ENCODE measurements at regions not wholly inside any gene's neighbourhood (a gene's known extent, or its start where the extent isn't known, plus 50 kb on each side); places are given as distances from the start of the nearest gene placed in this dataset.

DNA sequence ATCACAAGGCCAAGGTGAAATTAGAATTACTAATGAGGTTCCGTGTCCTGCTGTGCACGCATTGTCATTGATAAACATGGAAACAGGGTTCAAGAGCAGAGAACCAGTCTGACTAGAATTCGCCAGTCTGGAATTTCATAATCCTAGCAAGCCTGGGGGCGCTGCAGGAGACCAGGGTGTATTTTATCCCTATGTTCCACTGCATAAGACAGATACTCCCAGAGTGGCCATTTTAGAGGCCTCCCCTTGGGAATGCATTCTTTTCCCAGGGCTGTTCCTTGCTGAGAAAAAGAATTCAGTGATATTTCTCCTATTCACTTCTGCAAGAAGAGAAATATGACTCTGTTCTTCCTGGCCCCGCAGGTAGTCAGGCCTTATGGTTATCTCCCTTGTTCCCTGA, 1387.7 kb downstream of the MAT2B start:
- intact Hi-C loops (cut with DNase I), result no loop called here
- no peak for DNase-seq (ENCODE audit: low spot score)

DNA sequence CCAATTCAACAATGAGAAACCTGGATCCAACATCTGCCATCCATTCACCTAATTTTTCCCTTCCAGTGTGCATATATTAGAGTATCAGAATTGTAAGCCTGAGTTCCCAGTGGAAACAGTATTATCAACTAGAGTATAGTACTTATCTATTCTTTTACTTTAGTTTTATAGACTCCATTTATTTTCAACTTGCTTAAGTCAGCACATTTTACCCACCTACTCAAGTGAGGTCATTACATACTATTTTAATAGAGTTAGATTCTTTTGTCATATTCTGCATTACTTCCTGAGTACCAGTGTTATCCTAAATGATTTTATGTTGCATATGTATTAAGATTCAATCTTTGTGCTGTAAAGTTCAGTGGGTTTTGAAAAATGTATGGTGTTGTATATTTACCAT, 1393.3 kb downstream of the MAT2B start:
- no peak for DNase-seq (ENCODE audit: low spot score)
- intact Hi-C loops (cut with DNase I), result no loop called here

DNA sequence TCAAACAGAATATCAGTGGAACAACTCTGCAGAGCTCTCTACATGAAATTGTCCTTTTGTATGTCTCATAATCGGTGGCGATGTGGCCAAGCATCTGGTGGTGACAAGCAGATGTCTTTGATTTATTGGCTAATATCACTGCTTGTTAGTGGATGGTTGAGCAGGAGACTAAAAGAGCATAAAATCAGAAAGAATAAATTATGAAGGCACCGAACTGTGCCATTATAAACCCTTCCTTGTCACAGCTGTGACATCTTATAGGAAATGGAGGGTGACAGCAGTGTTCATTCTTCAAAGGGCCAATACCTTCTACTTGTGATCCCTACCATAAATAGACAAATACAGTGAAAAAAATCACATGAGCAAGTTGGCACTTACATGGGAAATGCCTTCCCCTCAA, 1404.3 kb downstream of the MAT2B start:
- intact Hi-C loops (cut with DNase I), result no loop called here
- DNase-seq (ENCODE audit: low spot score), result no peak

DNA sequence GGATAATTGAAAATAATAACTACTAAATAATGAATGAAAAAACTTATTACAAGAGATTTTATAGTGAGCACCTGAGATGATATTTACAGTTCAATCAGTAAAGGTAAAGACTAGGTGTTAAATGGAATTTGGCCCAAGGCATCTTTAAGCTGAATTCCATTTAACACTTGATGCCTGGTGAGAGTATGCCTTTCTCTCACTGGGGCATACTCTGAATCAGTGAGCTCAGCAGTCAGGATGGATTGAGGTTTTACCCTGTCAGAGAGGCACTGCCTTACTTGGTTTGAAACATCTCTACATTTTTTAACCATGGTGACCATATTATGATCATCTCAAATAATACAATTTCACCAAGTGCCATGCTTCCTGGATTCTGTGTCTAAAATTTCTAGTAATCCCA, 1416.3 kb downstream of the MAT2B start:
- intact Hi-C loops (cut with DNase I), result no loop called here

DNA sequence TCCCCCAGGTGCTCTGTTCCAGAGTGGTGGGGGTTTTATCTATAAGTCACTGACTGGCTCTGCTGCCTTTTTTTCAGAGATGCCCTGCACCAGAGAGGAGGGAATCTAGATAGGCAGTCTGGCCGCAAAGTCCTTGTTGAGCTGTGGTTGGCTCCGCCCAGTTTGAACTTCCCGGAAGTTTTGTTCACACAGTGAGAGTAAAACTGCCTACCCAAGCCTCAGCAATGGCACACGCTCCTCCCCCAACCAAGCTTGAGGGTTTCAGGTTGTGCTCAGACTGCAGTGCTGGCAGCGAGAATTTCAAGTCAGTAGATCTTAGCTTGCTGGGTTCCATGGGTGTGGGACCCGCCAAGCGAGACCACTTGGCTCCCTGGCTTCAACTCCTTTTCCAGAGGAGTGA, 1428.6 kb downstream of the MAT2B start:
- intact Hi-C loops (cut with DNase I), result no loop called here
- DNase-seq (ENCODE audit: low spot score), result no peak

More for the DNA sequence above, 1416.3 kb downstream of the MAT2B start:
- DNase-seq (ENCODE audit: low spot score), result no peak

DNA sequence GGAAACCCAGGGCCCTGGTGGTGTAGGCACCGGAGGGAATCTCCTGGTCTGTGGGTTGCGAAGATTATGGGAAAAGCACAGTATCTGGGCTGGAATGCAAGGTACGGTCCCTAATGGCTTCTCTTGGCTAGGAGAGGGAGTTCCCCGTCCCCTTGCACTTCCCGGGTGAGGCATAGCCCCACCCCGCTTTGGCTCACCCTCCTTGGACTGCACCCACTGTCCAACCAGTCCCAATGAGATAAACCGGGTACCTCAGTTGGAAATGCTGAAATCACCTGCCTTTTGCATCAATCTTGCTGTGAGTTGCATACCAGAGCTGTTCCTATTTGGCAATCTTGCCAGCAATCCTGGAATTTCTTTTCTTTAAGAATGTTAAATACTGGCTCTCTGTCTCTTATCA, 1429.1 kb downstream of the MAT2B start:
- no peak for DNase-seq (ENCODE audit: low spot score)
- intact Hi-C loops (cut with DNase I), result no loop called here

DNA sequence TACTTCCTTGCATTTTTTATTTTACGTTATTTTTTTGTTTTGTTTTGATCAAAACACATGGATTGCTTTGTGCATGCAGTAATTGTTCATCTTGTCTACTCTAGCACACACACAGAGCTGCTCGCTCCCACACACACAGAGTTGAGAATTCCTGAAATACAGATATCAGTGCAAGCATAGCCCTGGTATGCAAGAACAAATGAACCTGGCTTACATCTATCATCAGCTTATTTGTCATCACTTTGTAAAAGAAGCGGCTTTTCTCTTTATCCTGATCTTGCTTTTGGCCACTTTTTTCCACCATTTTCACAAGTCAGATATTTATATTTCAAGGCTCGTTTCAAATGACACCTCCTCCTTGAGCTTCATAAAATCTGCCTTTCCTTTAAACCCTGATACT, 1435.7 kb downstream of the MAT2B start:
- intact Hi-C loops (cut with DNase I), result no loop called here
- DNase-seq (ENCODE audit: low spot score), result no peak

DNA sequence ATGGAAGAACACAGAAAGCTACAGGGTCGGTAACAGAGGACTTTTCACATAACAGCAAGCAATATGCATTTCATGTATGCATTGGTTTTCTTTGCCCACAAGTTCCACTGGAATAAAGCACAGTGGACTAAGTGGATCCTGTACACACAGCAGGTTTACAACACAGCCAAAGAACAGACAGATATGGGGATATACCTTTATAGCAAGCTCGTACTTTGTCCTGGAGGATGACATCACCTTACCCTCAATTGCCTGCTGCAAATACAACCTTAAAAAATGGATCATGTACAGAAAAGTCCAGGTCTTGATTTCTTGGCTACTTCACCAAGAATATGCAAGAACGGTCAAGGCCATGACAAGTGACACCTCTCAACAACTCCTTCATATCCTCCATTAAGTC, 1445.5 kb downstream of the MAT2B start:
- DNase-seq (ENCODE audit: low spot score), result no peak
- intact Hi-C loops (cut with DNase I), result no loop called here

DNA sequence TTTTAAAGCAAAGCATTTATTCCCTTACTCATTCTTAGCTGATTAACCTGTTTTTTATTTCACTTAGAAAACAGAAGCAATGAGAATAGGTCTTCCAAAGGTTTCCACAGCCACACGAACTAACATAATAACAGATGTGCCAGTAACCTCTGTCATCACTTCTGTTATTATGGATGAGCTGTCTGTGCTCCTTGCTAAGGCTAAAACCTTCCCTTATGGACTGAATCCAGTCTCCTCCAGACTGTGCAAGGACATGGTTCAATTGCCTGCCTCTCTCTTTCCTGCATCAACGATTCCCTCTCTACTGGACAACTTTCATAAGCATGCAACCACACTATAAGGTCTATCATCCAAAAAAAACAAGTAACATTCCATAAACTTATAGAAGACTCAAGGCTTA, 1446.2 kb downstream of the MAT2B start:
- DNase-seq (ENCODE audit: low spot score), result no peak
- intact Hi-C loops (cut with DNase I), result no loop called here

DNA sequence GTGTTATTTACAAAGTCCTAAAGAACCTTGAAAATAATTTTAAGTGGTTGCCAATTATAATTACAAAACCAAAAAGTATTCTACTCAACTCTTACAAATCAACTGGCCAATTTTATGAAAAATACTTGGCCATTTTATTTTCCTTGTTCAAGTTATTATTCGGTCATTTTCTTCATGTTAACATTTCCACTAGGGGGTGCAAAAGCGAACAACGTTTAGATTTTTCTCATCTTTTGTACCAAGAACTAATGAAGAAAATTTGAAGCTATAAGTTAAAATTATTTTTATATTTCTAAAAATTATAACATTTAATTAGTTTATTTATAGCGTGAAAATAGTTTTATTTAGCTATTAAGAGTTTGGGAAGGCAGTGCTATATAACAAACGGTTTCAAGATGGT, 1453.3 kb downstream of the MAT2B start:
- DNase-seq (ENCODE audit: low spot score), result no peak
- intact Hi-C loops (cut with DNase I), result no loop called here

DNA sequence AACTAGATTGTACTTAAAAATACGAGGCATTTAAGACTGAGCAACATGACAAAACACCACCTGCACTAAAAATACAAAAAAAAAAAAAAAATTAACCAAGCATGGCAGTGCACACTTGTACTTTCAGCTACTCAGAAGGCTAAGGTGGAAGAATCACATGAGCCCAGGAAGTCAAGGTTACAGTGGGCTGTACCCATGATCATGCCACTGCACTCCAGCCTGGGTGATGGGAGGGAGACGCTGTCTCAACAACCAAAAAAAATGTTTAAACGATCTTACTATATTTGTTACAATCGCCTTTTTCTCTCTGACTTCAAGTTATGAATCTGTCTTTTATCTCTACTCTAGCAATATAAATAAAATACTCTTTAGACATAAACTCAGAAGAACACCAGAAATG, 1454.3 kb downstream of the MAT2B start:
- intact Hi-C loops (cut with DNase I), result no loop called here
- DNase-seq (ENCODE audit: low spot score), result no peak

DNA sequence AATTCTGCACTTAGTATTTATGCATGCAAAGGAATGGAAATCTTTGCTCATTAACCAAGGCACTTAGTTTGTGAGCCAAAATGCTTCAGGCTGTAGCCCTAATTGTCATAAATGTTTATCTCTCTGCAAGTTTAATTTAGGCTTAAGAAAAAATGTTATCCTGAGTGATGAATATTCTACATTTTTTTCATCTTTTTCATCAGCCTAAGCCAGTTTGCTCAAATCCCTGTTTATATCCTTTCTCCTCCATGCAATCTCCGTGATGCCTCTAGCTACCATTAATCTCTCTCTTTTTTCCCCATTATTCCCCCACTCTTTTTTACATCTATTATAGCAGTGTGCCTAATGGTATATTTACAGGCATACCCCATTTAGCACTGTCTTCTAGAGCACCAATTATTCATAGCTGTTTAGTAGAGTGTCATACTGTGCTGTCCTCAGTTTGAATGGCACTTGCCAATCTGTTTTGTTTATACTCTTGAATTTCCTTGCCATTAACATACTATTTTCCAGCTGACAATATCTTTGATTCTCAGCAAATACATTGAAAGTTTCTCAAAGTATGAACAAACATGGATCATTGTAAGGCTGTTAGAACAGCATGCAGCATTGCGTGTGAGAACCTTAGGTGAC, 1457.0 kb downstream of the MAT2B start:
- intact Hi-C loops (cut with DNase I), result no loop called here
- no peak for DNase-seq (ENCODE audit: low spot score)

DNA sequence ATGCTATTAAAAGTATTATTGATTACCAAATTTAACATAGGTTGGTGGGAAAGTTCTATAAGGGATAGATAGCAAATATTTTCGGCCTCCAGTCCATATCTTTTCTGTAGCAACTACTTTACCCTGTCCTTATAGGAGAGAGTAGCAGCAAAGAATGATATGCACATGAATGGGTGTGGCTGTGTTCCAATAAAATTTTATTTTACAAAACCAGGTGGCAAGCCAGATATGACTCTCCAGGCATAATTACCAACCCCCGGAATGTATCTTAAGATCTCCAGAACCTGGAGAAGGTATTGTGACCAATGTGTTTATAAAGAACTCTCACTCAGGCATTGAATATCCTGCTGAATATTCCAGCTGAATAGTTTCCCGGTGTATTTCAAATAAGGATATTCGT, 1461.2 kb downstream of the MAT2B start:
- DNase-seq (ENCODE audit: low spot score), result no peak
- intact Hi-C loops (cut with DNase I), result no loop called here

DNA sequence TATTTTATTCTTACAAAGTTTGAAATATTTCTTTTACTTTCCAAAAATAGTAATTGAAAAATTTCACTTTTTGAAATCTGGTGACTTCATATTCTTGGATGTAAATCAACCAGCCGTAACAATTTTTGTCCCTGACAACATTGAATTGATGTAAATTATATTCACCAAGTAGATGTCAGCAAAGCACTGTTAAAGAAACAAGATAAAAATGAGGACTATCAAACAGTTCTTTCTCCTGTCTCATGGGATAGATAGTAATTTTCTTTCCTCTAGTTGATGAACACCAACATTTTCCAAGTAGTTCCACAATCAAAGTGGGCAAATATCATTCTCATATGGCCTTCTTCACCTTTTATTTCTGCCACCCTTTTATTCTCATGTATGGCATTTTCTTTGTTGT, 1461.9 kb downstream of the MAT2B start:
- DNase-seq (ENCODE audit: low spot score), result no peak
- intact Hi-C loops (cut with DNase I), result no loop called here

DNA sequence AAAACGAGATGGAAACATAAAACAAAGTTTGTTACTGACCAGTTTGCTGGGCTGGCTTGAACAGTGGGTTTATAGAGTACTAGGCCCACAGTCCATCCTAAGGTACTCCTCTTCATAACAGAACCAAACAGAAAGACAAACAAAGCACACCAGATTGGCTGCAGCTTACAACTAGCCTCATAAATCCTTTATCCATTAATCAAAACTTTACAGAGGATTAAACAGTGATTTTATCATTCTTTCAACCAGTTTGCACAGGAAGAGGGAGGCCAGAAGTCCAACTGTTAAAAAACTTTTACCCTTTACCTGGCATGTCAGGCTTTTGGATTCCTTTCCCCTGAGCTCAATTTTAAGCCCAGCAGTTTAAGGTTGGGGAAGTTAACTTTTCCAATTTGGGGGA, 1467.6 kb downstream of the MAT2B start:
- no peak for DNase-seq (ENCODE audit: low spot score)
- intact Hi-C loops (cut with DNase I), result no loop called here

DNA sequence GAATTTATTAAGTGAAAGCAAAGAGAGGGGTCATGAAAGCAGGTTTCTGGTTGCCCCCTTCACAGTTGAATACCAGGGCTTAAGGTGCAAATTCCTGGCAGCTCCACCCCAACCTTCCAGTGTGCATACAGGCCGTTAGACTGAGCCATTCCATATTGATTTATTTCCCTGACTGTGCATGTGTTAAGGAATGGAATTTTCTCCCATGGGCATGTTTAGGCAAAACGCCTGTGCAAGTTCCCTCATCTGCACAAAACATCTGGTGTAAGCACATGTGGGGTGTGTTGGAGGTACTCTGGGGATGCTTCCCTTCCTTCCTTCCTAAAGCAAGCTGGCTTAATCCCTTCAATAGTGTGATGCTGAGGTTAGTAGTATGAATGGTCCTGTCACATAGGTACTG, 1470.6 kb downstream of the MAT2B start:
- no peak for DNase-seq (ENCODE audit: low spot score)
- intact Hi-C loops (cut with DNase I), result no loop called here

DNA sequence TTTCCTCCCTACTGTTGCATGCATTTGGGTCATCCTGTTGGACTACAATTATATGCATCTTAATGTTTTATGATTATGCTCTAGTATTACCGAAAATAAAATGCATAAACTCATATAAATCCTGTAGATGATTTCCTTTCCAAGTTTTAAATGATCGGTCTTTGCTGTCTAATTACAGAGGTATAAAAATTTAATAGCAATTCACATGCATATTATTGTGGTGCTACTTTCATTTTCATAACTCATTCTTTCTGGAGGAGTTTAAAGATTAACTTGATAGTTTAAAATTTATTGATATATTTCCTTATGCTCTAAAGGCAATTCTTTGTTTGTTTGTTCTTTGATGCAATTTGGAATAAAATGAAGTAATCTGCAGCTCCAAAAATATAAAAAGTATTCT, 1475.1 kb downstream of the MAT2B start:
- intact Hi-C loops (cut with DNase I), result no loop called here
- no peak for DNase-seq (ENCODE audit: low spot score)

DNA sequence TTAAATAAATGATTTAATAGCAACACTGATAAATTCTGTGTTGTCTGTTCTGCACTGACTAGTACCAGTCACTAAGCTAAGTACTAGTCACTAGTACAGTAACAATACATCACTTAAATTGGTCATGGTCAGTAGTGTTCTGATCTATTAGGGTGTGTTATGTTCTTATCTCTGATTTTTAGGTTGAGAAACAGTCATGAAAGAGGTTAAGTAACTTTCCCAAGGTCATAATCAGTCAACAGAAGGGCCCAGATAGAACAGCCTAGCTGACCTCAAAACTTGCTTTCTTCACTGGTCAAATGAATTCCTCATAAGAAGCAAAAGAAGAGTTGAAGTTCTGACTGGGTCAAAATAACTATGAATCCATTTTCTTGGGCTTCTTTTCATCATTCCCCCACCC, 1492.7 kb downstream of the MAT2B start:
- intact Hi-C loops (cut with DNase I), result no loop called here
- DNase-seq (ENCODE audit: low spot score), result no peak

DNA sequence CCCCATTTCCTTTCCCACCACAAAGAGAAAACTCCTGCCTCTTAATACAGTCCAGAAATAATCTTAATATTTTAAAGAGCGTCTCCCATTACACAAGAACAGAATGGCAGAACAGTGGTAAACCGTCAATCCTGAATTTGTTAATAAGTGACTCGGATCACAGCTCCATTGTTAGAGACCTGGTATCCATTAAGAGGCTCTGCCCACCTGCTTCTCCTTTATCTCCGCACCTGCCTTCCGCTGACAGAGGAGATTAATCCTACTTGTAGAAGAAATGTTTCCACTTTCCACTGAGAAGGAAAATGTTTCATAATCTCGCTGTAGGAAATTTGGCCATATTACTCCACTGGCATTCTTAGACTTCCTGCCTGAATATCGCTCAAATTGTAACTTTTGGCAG, 1493.2 kb downstream of the MAT2B start:
- DNase-seq (ENCODE audit: low spot score), result no peak
- intact Hi-C loops (cut with DNase I), result no loop called here

DNA sequence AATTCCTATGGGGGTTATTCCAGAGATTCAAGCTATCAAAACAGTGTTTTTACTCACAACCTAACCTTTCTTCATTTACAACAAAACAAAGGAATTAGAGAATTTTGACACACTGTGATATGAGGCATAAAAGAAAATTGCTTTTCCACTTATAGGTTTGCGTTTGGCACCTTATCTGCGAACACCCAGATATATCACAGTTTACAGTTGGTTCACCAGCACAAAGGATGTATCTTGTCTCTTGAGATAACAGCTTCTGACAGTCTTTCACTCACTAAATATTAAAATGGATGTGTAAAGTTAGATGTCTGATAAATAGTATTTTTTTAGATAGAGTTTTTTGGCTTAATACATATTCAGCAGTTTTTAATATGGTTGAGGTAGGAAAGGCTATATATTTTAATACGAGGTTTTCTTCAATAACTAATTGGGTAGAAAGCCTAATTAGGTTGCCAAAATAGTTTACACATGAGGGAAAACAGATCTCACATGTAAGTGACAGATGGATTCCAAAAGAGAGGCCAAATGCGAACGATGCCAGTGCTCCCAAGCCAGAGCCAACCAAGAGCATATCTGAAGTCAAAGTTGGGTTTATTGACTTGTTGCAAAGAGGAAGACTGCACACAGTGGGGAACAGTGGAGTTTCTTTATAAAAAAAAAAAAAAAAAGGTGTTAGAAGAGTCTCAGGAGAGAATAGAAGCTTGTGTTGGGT, 1495.2 kb downstream of the MAT2B start:
- intact Hi-C loops (cut with DNase I), result no loop called here
- no peak for DNase-seq (ENCODE audit: low spot score)

DNA sequence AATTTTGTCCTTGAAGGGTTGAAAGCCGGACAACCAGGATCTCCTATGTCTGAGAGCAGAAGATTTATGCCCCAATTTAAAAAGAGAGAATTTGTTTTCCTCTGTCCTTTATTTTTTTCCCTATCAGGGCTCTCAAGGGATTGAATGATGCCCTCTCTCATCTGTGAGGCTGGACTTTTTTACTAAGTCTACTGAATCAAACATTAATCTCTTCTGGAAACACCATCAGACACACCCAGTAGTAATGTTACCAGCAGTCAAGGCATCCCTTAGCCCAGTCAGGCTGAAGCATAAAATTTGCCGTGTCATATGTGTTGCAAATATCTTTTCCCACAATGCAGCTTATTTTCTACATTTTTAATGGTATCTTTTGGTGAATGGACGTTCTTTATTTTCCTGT, 1497.9 kb downstream of the MAT2B start:
- intact Hi-C loops (cut with DNase I), result no loop called here
- no peak for DNase-seq (ENCODE audit: low spot score)

DNA sequence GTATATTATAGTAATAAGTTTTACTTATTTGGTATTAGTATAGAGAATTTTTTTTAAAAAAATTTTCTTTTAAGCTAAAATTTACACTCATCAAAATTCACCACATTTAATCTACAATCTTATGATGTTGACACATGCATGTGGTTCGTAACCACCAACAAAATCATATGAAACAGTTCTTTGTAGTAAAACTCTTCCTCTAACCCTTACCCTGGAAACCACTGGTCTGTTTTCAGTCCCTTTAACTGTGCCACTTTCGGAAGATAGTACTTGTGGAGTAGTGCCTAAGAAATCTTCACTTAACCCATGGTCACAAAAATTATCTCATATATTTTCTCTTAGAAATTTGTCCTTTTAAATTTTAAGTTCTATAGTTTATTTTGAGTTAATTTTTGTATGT, 1498.8 kb downstream of the MAT2B start:
- no peak for DNase-seq (ENCODE audit: low spot score)
- intact Hi-C loops (cut with DNase I), result no loop called here

Data from cardiac septum (tissue), 1 donor.